Mesodermal cell (in vitro differentiated cells): ENCODE measurements at regions not wholly inside any gene's neighbourhood (a gene's known extent, or its start where the extent isn't known, plus 50 kb on each side); places are given as distances from the start of the nearest gene placed in this dataset.

Experiments
- H3K27ac ChIP-seq: 2 replicates; pipeline ENCODE4 v1.7.0; 2013; ENCODE audit warnings: mild to moderate bottlenecking, low read depth, low read length, moderate library complexity; ENCODE audit not compliant: severe bottlenecking
- H3K36me3 ChIP-seq: 2 replicates; pipeline ENCODE4 v1.7.1; 2013; ENCODE audit warnings: mild to moderate bottlenecking, low read length, moderate library complexity; ENCODE audit not compliant: control insufficient read depth, insufficient read depth
- H3K4me1 ChIP-seq: one replicate; pipeline ENCODE4 v1.7.1; 2013; ENCODE audit warnings: mild to moderate bottlenecking, low read length; ENCODE audit not compliant: insufficient read depth, control insufficient read depth, poor library complexity, severe bottlenecking
- H3K4me3 ChIP-seq: 2 replicates; pipeline ENCODE4 v1.7.0; 2013; ENCODE audit warnings: low read length, control low read depth, mild to moderate bottlenecking; ENCODE audit not compliant: insufficient read depth, poor library complexity, severe bottlenecking; ENCODE audit errors: extremely low read depth
- H3K9me3 ChIP-seq: 2 replicates; pipeline ENCODE4 v1.7.1; 2013; ENCODE audit warnings: mild to moderate bottlenecking, low read length, moderate library complexity; ENCODE audit not compliant: control insufficient read depth
- WGBS, 2 experiments: methylation state at CpG; one replicate each; pipeline ENCODE4 v1.1.5; 2013; ENCODE audit warnings: missing lambda C conversion rate in 2 of 2; ENCODE audit not compliant: insufficient coverage in 2 of 2; 5-methylcytosine and 5-hydroxymethylcytosine counted together

DNA sequence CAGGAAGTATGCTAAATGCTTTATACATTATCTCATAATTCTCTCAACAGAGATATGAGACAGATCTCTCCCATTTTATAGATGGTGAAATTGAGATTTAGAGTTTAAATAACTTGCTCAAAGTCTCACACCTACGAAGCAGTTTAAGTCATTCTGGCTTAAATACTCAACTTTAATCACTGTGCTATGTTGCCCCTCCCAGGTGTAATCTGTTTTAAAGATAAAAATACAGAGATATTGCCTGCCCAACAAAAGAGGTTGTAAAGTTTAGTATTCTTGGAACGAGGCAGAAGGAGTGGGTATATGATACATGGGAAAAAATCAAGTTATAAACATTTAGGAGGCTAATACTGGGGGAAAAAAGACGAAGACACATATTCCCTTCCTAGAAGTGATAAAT lies 156.8 kb upstream of the LRIG3 start:
- peak overlapping the region; percentile 47 for H3K27ac ChIP-seq
- 100% methylated on average over 1 of the region's 3 CpGs; no CpG with 5 or more reads in 1 of the 2 experiments for WGBS, 2 experiments
- no peaks in the 10 kb centered on the region for H3K36me3 ChIP-seq
- H3K4me1 ChIP-seq: peaks cover 22% of the 10 kb centered on the region
- no peaks in the 10 kb centered on the region for H3K9me3 ChIP-seq
- H3K4me3 ChIP-seq: no peak overlapping the region

DNA sequence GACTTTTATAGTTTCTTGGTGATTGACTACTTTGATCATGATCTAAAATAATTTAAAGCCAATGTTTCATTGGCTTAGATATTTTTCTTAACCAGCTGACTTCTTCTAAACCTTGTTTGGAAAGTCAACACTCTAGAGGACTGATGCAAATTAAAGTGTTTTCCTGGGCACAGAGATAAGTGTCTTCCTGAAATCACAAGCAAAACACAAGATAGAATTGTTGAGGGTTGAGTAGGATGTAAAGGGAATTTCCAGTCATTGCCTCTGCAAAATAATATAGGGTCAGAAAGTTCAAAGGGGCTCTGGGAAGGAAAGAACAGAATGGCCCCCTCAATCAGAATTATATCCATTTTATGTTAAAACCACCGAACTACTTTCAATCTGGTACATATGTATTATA lies 156.3 kb upstream of the LRIG3 start:
- WGBS, 2 experiments: 100% methylated on average over 1 of the region's 1 CpG; no CpG with 5 or more reads in 1 of the 2 experiments

DNA sequence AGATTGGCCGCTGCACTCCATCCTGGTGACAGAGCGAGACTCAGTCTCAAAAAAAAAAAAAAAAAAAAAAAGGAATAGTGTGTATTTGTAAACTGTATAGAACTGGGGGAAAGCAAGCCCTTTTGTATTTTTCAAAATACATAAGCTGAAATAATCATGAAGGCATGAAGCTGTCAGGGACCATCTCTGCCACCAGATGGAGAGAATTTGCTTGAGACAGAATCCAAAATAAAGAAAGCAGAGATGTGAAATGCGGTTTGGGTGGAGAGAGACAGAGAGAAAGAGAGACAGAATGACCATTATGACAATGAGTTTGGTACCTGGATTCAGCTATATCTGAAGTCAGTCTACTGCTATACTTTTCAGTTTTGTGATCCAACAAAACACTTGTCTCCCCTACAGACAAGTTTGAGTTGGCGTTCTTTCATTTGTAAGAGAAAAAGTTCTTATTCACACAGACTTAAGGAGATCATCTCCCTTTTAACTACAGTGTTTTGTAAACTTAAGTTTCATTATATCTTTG lies 155.7 kb upstream of the LRIG3 start:
- Histone ChIP-seq H3K27ac (peak overlapping the region; percentile 8), H3K4me3 (no peak overlapping the region), H3K4me1 (peaks cover 22% of the 10 kb centered on the region), H3K36me3 (no peaks in the 10 kb centered on the region), H3K9me3 (no peaks in the 10 kb centered on the region)
- 86% methylated on average over 1 of the region's 4 CpGs; no CpG with 5 or more reads in 1 of the 2 experiments for WGBS, 2 experiments

More for the DNA sequence above, 156.3 kb upstream of the LRIG3 start:
- no peaks in the 10 kb centered on the region for H3K9me3 ChIP-seq
- H3K4me3 ChIP-seq: no peak overlapping the region
- no peak overlapping the region for H3K27ac ChIP-seq
- peaks cover 22% of the 10 kb centered on the region for H3K4me1 ChIP-seq
- H3K36me3 ChIP-seq: no peaks in the 10 kb centered on the region

DNA sequence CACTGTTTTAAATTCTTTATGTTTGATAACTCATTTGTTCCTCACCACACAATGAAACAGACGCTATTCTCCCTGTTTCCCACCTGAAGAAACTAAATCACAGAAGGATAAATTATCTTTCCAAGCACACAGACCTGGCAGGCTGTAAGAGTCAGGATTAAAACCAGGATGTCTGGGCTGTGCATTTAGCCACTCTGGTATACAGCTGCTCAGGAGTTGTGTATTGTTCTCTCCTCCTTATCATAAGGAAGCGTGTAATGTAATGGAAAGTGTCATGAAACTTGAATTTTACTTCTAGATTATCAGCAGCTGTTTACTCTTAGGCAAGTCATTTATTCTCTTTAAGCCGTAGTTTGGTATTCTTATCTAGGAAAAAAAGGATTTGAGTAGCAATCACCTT lies 154.8 kb upstream of the LRIG3 start:
- Histone ChIP-seq H3K4me3 (no peak overlapping the region), H3K36me3 (no peaks in the 10 kb centered on the region), H3K9me3 (no peaks in the 10 kb centered on the region), H3K4me1 (peaks cover 26% of the 10 kb centered on the region), H3K27ac (peak overlapping the region; percentile 31)
- WGBS, 2 experiments: 100% methylated on average over 1 of the region's 3 CpGs; no CpG with 5 or more reads in 1 of the 2 experiments

DNA sequence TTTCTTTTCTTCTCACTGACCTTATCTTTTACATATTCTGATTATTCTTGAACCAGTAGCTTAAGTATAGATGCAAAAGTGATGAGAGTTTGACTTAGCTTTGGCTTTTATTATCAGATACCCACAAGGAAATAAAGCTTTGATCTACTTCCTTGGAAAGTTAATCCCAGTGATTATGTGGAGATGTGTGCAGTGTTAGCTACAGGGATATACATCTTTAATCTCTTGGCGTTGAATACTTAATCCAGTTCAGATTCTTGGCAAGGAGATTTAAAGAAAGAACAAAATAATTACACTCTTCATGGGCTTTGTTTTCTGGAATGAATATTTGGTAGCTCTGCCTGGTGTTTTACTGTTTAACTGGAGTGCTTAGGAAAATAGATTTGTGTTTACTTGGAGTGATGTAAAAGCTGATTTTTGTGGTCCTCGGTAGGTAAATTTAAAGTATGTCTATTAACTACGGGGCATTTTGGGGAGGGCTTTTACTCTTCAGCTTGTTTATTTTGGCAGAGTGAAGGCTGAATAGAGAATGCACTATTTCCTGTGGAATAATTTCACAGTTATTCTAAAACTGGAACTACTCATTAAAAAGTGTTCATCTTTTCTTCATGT lies 150.1 kb upstream of the LRIG3 start:
- H3K9me3 ChIP-seq: no peaks in the 10 kb centered on the region
- WGBS, 2 experiments: 94% methylated on average over 2 of the region's 3 CpGs
- H3K4me3 ChIP-seq: no peak overlapping the region
- H3K27ac ChIP-seq: no peak overlapping the region
- no peaks in the 10 kb centered on the region for H3K36me3 ChIP-seq
- H3K4me1 ChIP-seq: peaks cover 16% of the 10 kb centered on the region

DNA sequence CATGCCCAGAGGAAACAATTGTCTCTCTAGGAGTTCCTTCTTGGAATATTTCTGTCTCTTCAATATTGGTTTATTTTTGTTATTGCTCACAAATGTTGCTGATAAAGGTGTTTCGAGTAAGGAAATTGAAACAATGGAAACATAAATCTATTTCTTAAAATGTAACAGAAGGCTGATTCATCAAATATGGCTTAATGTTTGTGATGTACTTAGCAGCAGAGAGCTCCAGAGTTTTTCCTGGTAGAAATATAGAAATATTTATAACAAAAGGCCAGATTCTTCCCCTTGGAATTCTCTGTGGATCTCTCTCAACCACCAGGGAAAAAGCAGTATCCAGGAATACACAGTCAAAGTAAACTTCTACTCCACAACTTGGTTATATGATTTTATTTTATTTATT lies 149.2 kb upstream of the LRIG3 start:
- no peak overlapping the region for H3K4me3 ChIP-seq
- WGBS, 2 experiments: no CpG with 5 or more reads among the region's 1 CpG
- no peaks in the 10 kb centered on the region for H3K36me3 ChIP-seq
- no peak overlapping the region for H3K27ac ChIP-seq
- H3K4me1 ChIP-seq: peaks cover 14% of the 10 kb centered on the region
- H3K9me3 ChIP-seq: no peaks in the 10 kb centered on the region

DNA sequence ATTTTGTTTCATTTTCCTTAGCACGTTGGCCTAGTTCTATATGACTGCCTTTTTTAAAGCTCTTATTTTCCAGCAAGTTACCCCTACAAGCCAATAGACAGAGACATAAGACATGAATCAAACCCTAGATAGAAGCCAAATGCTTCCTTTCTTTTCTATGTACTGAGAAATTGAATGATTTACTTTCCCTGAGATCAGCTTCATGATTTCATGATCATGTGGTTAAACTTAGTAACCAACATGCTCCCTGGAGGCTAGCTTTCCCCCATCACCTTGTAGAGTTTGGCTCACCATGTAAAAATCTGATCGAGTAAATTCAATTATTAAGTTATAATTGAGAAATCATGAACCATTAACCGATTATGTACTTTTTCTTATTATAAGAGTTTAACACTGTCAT lies 148.1 kb upstream of the LRIG3 start:
- no peaks in the 10 kb centered on the region for H3K36me3 ChIP-seq
- no peak overlapping the region for H3K4me3 ChIP-seq
- 89% methylated on average over 1 of the region's 3 CpGs; no CpG with 5 or more reads in 1 of the 2 experiments for WGBS, 2 experiments
- H3K4me1 ChIP-seq: peaks cover 14% of the 10 kb centered on the region
- H3K9me3 ChIP-seq: no peaks in the 10 kb centered on the region
- H3K27ac ChIP-seq: no peak overlapping the region

DNA sequence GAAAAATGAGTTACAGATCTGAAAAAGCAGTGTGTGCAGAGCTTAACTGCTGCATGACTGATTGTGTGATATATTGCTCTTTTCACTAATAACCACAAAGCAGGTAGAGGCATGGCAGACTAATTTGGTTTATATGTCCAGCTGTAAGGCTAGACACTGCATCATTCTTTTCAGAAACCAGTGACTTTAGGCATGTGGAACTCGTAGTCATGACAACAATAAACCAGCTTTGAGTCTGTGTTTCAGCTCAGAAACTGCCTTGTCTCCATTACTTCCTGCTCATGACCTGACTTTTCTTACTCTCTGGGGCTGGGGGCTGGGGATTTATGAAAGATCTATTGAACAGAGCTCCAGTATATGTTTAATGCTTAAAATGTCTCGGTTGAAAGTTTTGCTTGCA lies 146.8 kb upstream of the LRIG3 start:
- H3K27ac ChIP-seq: peak overlapping the region; percentile 37
- H3K4me3 ChIP-seq: no peak overlapping the region
- H3K9me3 ChIP-seq: no peaks in the 10 kb centered on the region
- peaks cover 14% of the 10 kb centered on the region for H3K4me1 ChIP-seq
- WGBS, 2 experiments: 79 to 88% methylated on average over 2 of the region's 2 CpGs
- H3K36me3 ChIP-seq: no peaks in the 10 kb centered on the region

DNA sequence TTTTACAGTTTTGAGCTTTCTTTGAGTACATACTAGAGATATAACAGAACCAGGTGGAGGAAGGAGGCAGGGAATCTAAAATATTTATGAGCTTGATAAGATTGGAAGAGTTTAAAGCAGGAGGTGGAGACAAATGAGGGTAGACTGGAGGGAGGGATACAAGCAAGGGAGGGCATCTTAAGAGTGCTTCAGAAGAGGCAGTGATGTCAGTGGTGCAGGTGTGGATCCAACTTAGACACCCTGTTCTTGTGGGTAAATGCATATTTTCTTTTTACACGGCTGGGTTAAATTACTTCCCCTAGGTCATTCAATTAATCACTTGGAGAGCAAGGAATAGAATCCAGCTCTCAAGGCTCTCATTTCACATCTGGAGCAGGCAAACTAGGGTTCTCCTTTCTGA lies 146.1 kb upstream of the LRIG3 start:
- Histone ChIP-seq H3K4me1 (peaks cover 20% of the 10 kb centered on the region), H3K27ac (peak overlapping the region; percentile 37), H3K4me3 (no peak overlapping the region), H3K9me3 (no peaks in the 10 kb centered on the region), H3K36me3 (no peaks in the 10 kb centered on the region)
- 70 to 100% methylated on average over 1 of the region's 1 CpG for WGBS, 2 experiments

DNA sequence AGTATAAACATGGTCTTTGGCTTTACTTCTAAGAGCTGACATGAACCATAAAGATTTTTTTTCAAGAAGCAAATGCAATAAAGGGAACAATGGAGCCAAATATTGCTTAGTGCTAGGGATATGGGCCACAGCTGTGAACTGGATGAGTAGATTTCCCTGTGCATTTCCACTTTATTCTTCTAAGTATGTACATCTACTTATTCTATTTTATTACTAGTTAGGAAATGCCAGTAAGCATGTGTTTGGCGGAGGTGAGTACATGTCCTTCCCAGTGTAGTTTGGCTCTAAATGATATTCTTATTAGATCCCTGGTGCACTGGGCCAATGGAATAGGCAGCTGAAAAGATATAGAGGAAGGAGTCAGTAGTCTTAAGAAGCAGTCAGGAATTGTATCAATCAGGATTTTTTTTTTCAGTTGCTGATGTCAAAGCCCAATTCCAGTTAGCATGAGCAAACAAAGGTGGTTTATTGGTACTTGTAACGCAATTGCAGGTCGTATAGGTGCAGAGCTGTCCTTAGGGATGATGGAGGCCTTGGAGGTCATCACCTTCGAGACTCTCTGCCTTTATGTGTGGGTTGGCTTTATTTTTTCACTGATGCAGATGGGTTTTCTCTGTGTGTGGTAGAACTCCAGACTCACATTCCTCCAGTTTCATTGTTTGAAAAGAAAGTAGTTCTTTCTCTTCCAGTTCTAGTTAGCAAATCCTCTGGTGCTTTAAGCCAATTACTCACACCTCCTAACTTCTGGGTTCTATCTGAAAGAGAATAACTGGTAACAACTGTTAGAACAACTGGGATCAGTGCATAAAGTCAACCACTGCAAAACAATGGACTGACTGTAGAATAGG lies 139.0 kb upstream of the LRIG3 start:
- WGBS, 2 experiments: 81 to 87% methylated on average over 3 to 4 of the region's 4 CpGs
- Histone ChIP-seq H3K36me3 (no peaks in the 10 kb centered on the region), H3K9me3 (no peaks in the 10 kb centered on the region), H3K27ac (no peak overlapping the region), H3K4me3 (no peak overlapping the region), H3K4me1 (peaks cover 17% of the 10 kb centered on the region)
